ENCODE measurements at regions not wholly inside any gene's neighbourhood (a gene's known extent, or its start where the extent isn't known, plus 50 kb on each side); places are given as distances from the start of the nearest gene placed in this dataset.
A peak's percentile ranks its signal among the peaks of the same experiment; 100 is the strongest.

DNA sequence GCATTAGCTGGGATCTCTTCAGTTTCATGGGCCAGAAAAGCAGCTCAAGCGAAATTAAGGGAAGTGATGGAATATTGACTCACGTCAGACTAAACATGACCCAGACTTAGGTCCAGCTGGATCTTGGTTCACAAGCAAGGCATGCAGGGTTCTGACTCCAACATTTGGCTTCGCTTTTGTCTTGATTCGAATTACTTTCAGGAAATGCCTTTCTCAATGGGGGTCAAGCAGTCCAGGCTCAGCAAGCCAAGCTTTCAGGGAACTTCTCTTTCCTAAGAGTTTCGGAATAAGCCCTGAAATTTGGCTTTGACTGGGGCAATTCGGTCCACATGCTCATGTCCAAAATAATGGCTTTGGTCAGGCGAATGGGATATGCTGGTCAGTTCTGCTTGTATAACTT is 678.7 kb upstream of the TMEM132C start:
- TF ChIP-seq POLR2A (IDR thresholded peaks at IDR 0.05) (no peak), EP300 (IDR thresholded peaks at IDR 0.05) (no peak), POLR2AphosphoS5 (IDR thresholded peaks at IDR 0.05) (peak in 1 of 3 donors; percentile 44)
- TF ChIP-seq, protein P1, sequence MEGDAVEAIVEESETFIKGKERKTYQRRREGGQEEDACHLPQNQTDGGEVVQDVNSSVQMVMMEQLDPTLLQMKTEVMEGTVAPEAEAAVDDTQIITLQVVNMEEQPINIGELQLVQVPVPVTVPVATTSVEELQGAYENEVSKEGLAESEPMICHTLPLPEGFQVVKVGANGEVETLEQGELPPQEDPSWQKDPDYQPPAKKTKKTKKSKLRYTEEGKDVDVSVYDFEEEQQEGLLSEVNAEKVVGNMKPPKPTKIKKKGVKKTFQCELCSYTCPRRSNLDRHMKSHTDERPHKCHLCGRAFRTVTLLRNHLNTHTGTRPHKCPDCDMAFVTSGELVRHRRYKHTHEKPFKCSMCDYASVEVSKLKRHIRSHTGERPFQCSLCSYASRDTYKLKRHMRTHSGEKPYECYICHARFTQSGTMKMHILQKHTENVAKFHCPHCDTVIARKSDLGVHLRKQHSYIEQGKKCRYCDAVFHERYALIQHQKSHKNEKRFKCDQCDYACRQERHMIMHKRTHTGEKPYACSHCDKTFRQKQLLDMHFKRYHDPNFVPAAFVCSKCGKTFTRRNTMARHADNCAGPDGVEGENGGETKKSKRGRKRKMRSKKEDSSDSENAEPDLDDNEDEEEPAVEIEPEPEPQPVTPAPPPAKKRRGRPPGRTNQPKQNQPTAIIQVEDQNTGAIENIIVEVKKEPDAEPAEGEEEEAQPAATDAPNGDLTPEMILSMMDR (IDR thresholded peaks at IDR 0.05): no peak
- intact Hi-C loops (cut with DNase I; ENCODE audit: low total_unique reads): no loop called here
- DNase-seq: peak in 1 of 2 donors; percentile 19
- 60 to 71% (median 66%) methylated on average over 7 of the region's 7 CpGs for WGBS, 5 donors
- Histone ChIP-seq H3K36me3 (no peaks in the 10 kb centered on the region), H3K9me3 (no peaks in the 10 kb centered on the region), H3K27me3 (no peaks in the 10 kb centered on the region), H3K27ac (peak overlapping the region in 1 of 5 donors; percentile 6), H3K4me1 (no peaks in the 10 kb centered on the region), H3K4me3 (no peak overlapping the region)

DNA sequence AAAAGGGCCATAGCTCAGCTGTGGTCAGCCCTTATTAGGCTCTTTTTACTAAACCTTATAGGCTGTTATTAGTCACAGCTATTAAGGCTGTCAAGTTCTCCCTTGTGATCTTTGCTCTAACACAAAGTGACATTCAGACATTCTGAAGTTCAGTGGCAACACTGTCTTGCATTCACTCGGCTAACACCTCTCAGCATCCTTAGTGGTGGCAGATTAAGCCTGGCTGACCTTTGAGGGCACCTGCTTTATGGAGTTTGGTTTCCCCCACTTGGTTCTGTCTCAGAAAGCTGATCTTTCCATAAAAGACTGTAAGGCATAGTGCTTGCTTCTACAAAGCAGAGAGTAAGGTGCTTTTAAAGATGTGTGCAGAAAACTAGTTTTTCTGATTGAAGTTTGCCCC is 677.4 kb upstream of the TMEM132C start:
- TF ChIP-seq, protein P1 (IDR thresholded peaks at IDR 0.05): no peak
- no peak for TF ChIP-seq POLR2AphosphoS5 (IDR thresholded peaks at IDR 0.05)
- DNase-seq: no peak
- Histone ChIP-seq H3K4me1 (no peaks in the 10 kb centered on the region), H3K9me3 (no peaks in the 10 kb centered on the region), H3K4me3 (no peak overlapping the region), H3K27ac (no peak overlapping the region), H3K27me3 (no peaks in the 10 kb centered on the region), H3K36me3 (no peaks in the 10 kb centered on the region)
- intact Hi-C loops (cut with DNase I; ENCODE audit: low total_unique reads): no loop called here
- WGBS, 5 donors: 57 to 81% (median 78%) methylated on average over 1 of the region's 1 CpG

DNA sequence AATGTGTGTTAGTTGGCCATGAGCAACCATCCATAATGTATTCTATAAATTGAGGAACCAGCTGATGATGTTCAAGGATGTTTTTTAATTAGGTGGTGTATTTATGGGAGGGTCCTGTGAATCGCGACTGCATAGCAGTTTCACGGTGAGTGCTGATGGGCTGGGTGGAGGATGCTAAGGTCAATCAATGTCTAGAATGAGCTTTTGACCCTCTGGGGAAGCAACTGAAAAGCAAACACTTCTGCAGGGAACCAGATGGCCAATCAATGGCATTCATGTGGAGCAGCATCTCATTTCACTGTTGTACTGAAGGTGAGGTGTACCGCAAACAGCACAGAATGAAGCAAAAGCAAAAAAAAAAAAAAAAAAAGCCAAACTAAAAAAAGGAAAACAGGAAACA is 676.1 kb upstream of the TMEM132C start:
- Histone ChIP-seq H3K4me1 (no peaks in the 10 kb centered on the region), H3K9me3 (no peaks in the 10 kb centered on the region), H3K27ac (no peak overlapping the region), H3K27me3 (no peaks in the 10 kb centered on the region), H3K36me3 (no peaks in the 10 kb centered on the region), H3K4me3 (no peak overlapping the region)
- DNase-seq: no peak
- 60 to 75% (median 67%) methylated on average over 4 of the region's 4 CpGs for WGBS, 5 donors
- no peak for TF ChIP-seq POLR2A (IDR thresholded peaks at IDR 0.05)
- no peak for TF ChIP-seq EP300 (IDR thresholded peaks at IDR 0.05)
- no peak for TF ChIP-seq POLR2AphosphoS5 (IDR thresholded peaks at IDR 0.05)
- TF ChIP-seq, protein P1 (IDR thresholded peaks at IDR 0.05): no peak
- intact Hi-C loops (cut with DNase I; ENCODE audit: low total_unique reads): no loop called here

DNA sequence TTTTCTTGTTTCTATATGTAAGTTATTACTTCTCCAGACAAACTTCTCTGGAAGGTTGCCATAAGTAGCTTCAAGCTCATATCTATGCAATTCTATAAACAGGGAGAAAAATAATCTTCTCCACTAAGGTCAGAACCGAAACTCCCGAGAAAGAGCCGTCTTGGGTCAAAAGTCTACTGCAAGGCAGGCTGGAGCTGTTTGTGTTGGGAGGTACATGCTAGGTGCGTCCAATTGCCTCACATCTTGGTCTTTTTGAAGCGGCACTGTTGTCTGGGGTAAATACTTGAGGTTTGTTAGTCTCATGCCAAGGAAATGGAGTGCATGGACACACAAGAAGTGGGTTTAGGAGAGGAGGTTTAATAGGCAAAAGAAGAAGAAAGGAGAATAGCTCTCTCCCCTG is 674.7 kb upstream of the TMEM132C start:
- H3K9me3 ChIP-seq: no peaks in the 10 kb centered on the region
- WGBS, 5 donors: 52 to 78% (median 58%) methylated on average over 5 of the region's 5 CpGs
- H3K27me3 ChIP-seq: no peaks in the 10 kb centered on the region
- H3K27ac ChIP-seq: no peak overlapping the region
- intact Hi-C loops (cut with DNase I; ENCODE audit: low total_unique reads): no loop called here
- H3K36me3 ChIP-seq: no peaks in the 10 kb centered on the region
- no peaks in the 10 kb centered on the region for H3K4me1 ChIP-seq
- no peak for DNase-seq
- H3K4me3 ChIP-seq: no peak overlapping the region
- TF ChIP-seq POLR2A (IDR thresholded peaks at IDR 0.05) (no peak), EP300 (IDR thresholded peaks at IDR 0.05) (no peak), POLR2AphosphoS5 (IDR thresholded peaks at IDR 0.05) (no peak)
- TF ChIP-seq, protein P1 (IDR thresholded peaks at IDR 0.05): no peak

Measured in stomach (tissue), 8 donors.